Aorta (tissue), 5 donors: ENCODE measurements at regions not wholly inside any gene's neighbourhood (a gene's known extent, or its start where the extent isn't known, plus 50 kb on each side); places are given as distances from the start of the nearest gene placed in this dataset.

ENCODE experiments used
- ATAC-seq: fragments of 200-7000 bp; cut with Tn5 transposase; one replicate; pipeline ENCODE4 v1.9.1; 2022; ENCODE audit warnings: moderate library complexity; ENCODE audit not compliant: low FRiP score
- DNase-seq, 2 donors: peaks; one replicate each; pipeline ENCODE4 v3.0.0-alpha.2; 2020
- H3K27ac ChIP-seq, 2 donors: one replicate each; pipeline ENCODE4 v1.5.1; 2013; ENCODE audit warnings: low read length in 2 of 2, mild to moderate bottlenecking in 2 of 2, moderate library complexity in 2 of 2, control low read depth in 1 of 2, inconsistent platforms in 1 of 2, low read depth in 1 of 2
- H3K27me3 ChIP-seq, 2 donors: one replicate each; pipeline ENCODE4 v1.6.1; 2013; ENCODE audit warnings: control low read depth in 1 of 2, low read length in 1 of 2, mild to moderate bottlenecking in 1 of 2, moderate library complexity in 1 of 2; ENCODE audit not compliant: insufficient read depth in 2 of 2, control insufficient read depth in 1 of 2
- H3K36me3 ChIP-seq, 2 donors: one replicate each; pipeline ENCODE4 v1.6.1; 2013; ENCODE audit warnings: control low read depth in 1 of 2, low read length in 1 of 2, mild to moderate bottlenecking in 1 of 2; ENCODE audit not compliant: insufficient read depth in 2 of 2, control insufficient read depth in 1 of 2
- H3K4me1 ChIP-seq, 2 donors: one replicate each; pipeline ENCODE4 v1.6.1; 2013; ENCODE audit warnings: low read length in 2 of 2, control low read depth in 1 of 2, mild to moderate bottlenecking in 1 of 2, moderate library complexity in 1 of 2; ENCODE audit not compliant: insufficient read depth in 2 of 2, control insufficient read depth in 1 of 2
- H3K4me3 ChIP-seq, 2 donors: one replicate each; pipeline ENCODE4 v1.5.1; 2013; ENCODE audit warnings: low read length in 2 of 2, control low read depth in 1 of 2, mild to moderate bottlenecking in 1 of 2
- H3K9me3 ChIP-seq: one replicate; pipeline ENCODE4 v1.6.1; 2013; ENCODE audit warnings: mild to moderate bottlenecking, low read length; ENCODE audit not compliant: control insufficient read depth
- WGBS, 2 donors: extraction: QIAGEN DNeasy Blood & Tissue Kit; methylation state at CpG; one replicate each; pipeline ENCODE4 v1.1.7; 2013; 5-methylcytosine and 5-hydroxymethylcytosine counted together
- intact Hi-C, 2 donors: fragments of 100-400 bp; cut with DNase I; formaldehyde crosslinking; loops; one replicate each; pipeline versions ENCODE4 v1.14.2 to v1.15.0; 2022
- donor health status: healthy with polysubstance abuse.
- donor health status: Bipolar disorder and iron deficiency.
- donor health status: DM: no; HTN: no; CAD: no.
- donor health status: DM: no; HTN: no; CAD: no.
- donor health status: DM: yes; HTN: yes; CAD: no.

DNA sequence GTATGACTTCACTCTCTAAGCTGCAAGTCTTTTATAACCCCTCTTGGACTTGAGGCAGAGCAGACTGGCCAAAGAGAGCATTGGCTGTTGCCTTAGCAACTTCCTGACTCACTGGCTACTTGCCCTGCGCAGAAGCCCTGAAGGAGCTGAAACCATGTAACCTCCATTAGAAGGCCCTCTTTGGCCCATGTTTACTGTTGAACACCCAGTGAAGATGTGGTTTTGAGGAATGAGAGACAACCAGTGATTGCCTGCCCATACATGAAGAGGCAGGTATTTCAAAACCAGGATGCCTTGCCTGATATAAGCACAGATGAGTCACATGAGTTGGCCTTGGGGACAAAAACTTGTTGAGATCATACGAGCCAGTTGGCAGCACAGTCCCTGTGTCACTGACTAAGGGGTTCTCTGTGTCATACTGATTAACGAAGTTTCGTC is 182.5 kb downstream of the EDN1 start:
- 6 to 20% methylated on average over 4 of the region's 4 CpGs for WGBS, 2 donors
- DNase-seq = peak; percentile 81 to 87
- intact Hi-C loops = loop anchor here (5.0 to 10.0 kb wide), 3 partner anchors 45 to 178 kb away; partner anchors contain the start of gene EDN1 (in 1 of the 2)
- no peaks in the 10 kb centered on the region for H3K36me3 ChIP-seq
- H3K27ac ChIP-seq = peak overlapping the region; percentile 4 to 99
- H3K4me3 ChIP-seq = no peak overlapping the region
- peak; percentile 92 for ATAC-seq
- no peaks in the 10 kb centered on the region for H3K27me3 ChIP-seq
- peaks cover 9 to 11% of the 10 kb centered on the region in 2 donors for H3K4me1 ChIP-seq
- no peaks in the 10 kb centered on the region for H3K9me3 ChIP-seq

DNA sequence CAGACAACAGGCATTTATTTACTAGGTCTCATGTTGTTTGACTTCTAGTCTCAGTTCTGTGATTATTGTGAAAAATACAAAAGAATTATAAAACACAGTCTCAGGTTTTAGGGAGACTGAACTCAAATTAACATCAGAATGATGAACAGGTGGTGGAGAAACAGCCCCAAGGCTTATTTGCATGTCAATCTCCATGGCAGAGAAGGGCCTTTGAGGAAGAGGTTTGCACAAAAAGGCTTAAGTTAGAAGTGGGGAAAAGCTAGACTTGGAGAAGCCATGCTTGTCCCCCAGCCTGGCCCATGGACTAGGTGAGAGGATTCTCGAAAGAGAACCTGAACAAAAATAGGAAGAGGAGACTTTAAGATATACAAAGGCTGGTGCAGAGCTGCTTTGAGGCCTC is 183.3 kb downstream of the EDN1 start:
- H3K27me3 ChIP-seq = no peaks in the 10 kb centered on the region
- ATAC-seq = no peak
- H3K27ac ChIP-seq = peak overlapping the region in 1 of 2 donors; percentile 30
- no peaks in the 10 kb centered on the region for H3K9me3 ChIP-seq
- intact Hi-C loops = loop anchor here (5.0 to 10.0 kb wide), 3 partner anchors 46 to 179 kb away; partner anchors contain the start of gene EDN1 (in 1 of the 2)
- no peak for DNase-seq
- peaks cover 5 to 6% of the 10 kb centered on the region in 2 donors for H3K4me1 ChIP-seq
- H3K4me3 ChIP-seq = no peak overlapping the region
- 83 to 93% methylated on average over 1 of the region's 1 CpG for WGBS, 2 donors
- H3K36me3 ChIP-seq = no peaks in the 10 kb centered on the region

DNA sequence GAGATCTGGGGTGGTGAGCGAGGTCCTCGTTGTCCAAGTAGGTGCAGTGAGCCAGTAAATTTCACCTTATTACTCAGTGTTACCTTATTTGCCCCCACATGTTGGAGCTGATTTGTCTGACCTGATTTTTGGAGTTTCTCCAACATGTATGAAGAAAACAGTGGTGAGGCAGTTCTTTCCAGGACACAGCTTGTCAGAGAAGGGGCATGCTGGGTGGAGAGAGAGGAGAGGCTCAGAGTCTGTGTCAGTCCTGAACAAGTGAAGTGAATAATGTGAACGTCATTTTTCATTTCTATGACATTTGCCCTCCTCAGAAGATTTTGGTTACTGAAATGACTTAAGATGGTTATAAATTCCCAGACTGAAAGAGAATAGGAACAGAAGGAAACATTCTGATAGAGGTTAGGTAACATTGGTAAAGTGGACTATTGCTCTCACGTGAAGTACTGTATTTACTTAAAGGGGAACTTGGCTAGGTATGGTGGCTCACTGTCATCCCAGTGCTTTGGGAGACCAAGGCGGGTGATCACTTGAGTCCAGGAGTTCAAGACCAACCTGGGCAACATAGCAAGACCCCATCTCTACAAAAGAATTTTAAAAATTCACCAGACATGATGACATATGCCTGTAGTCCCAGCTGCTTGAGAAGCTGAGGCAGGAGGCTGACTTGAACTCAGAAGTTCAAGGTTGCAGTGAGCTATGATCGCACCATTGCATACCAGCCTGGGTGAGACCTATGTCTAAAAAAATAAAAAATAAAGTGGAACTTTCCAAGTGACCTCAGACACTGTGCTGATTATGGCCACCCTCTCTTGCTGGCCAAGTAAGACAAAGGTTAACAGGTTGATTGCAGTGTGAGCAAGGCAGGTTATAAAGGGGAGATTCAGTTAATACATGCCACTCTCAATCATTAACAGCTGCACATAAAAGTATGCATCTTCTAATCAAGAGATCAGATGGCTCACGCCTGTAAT is 184.3 kb downstream of the EDN1 start:
- peaks cover 5 to 6% of the 10 kb centered on the region in 2 donors for H3K4me1 ChIP-seq
- no peaks in the 10 kb centered on the region for H3K9me3 ChIP-seq
- ATAC-seq = no peak
- no peak overlapping the region for H3K4me3 ChIP-seq
- DNase-seq = no peak
- 42 to 46% methylated on average over 7 of the region's 7 CpGs for WGBS, 2 donors
- H3K27me3 ChIP-seq = no peaks in the 10 kb centered on the region
- H3K36me3 ChIP-seq = no peaks in the 10 kb centered on the region
- intact Hi-C loops = loop anchor here (5.0 to 10.0 kb wide), 3 partner anchors 47 to 180 kb away; partner anchors contain the start of gene EDN1 (in 1 of the 2)
- H3K27ac ChIP-seq = peak overlapping the region in 1 of 2 donors; percentile 64

DNA sequence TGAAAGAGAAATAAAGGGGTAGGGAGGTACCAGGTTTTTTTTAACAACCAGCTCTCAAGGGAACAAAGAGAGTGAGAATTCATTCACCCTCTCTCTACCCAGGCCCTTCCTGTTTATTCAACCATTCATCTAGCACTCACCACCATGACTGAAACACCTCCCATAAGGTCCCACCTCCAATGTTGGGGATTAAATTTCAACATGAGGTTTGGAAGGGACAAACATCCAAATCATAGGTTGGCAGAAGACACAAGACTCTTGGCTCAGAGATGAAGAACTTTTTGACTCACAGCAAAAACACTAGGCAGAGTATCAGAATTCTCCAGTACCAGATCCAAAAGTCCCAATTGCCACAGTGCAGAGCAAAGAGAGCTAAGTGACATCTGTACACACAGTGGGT is 186.3 kb downstream of the EDN1 start:
- Histone ChIP-seq H3K4me3 (no peak overlapping the region), H3K9me3 (no peaks in the 10 kb centered on the region), H3K36me3 (no peaks in the 10 kb centered on the region), H3K27me3 (no peaks in the 10 kb centered on the region), H3K27ac (no peak overlapping the region), H3K4me1 (peaks cover 5 to 6% of the 10 kb centered on the region in 2 donors)
- ATAC-seq (no peak), DNase-seq (no peak)
- intact Hi-C loops = loop anchor here in 1 of 2 donors (10.0 kb wide), 1 partner anchor 182 kb away; the partner anchor contains the start of gene EDN1

DNA sequence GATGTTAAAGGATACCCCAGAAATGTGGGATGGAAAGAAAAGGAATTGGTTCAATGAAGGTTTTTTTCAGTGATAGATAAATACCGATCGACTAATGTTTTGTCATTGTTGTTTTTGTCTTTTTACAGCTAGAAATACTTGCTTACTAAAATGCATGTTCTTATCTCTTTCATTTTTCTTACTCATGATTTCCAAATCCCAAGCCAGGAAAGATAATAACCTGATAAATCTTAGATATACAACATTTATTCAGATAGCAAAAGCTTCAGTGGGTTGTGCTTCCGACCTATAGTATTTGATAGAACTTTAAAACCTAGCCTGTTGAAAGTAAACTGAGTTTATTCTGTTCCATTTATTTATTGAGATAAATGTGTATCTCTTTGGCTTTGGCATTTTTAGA is 187.5 kb downstream of the EDN1 start:
- intact Hi-C loops = loop anchor here in 1 of 2 donors (10.0 kb wide), 1 partner anchor 183 kb away; the partner anchor contains the start of gene EDN1
- peaks cover 5 to 6% of the 10 kb centered on the region in 2 donors for H3K4me1 ChIP-seq
- H3K27ac ChIP-seq = no peak overlapping the region
- no peak overlapping the region for H3K4me3 ChIP-seq
- ATAC-seq (no peak), DNase-seq (no peak)
- no peaks in the 10 kb centered on the region for H3K9me3 ChIP-seq
- WGBS, 2 donors = 44 to 48% methylated on average over 3 of the region's 3 CpGs
- H3K27me3 ChIP-seq = no peaks in the 10 kb centered on the region
- H3K36me3 ChIP-seq = no peaks in the 10 kb centered on the region

DNA sequence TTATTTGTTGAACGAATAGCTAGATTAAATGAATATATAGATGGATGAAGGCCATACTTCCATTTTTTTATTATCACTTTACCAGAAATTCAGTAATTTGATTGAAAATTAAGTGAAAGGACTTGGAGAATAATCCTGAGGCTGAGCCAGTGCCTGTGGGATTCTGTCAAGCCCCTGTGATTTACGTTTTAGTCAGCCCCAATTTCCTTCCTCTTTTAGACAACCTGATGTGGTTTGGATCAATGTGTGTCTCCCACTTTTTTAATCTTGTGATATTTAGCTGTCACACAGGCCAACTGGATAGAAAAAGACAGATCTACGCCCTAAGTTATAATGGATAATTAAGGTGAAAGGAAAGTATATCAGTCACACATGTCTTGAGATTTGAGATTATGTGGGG is 188.8 kb downstream of the EDN1 start:
- Histone ChIP-seq H3K27ac (no peak overlapping the region), H3K36me3 (no peaks in the 10 kb centered on the region), H3K27me3 (no peaks in the 10 kb centered on the region), H3K9me3 (no peaks in the 10 kb centered on the region), H3K4me3 (no peak overlapping the region), H3K4me1 (peaks cover 0 to 6% of the 10 kb centered on the region in 2 donors)
- ATAC-seq (no peak), DNase-seq (no peak)
- intact Hi-C loops = loop anchor here in 1 of 2 donors (10.0 kb wide), 1 partner anchor 184 kb away; the partner anchor contains the start of gene EDN1
- 91 to 92% methylated on average over 3 of the region's 3 CpGs for WGBS, 2 donors

DNA sequence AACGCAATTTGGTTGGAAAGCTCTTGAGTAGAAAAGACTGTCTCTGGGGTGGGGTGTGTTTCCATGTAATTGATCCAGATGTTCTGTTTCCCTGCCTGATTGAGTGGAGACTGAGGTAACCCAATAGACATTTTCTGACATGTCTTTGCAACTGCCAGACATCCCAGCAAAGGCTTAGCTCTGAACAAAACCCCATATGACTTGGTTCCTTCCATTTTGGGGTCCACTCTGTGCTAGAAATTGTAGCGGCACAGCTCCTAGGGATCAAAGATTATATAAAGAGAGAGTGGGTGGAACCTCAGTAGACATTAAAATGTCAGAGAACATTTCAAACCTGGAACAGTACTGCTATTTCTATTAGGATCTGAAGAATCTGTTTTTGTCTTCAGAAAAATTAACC is 189.3 kb downstream of the EDN1 start:
- no peaks in the 10 kb centered on the region for H3K9me3 ChIP-seq
- intact Hi-C loops = loop anchor here in 1 of 2 donors (10.0 kb wide), 1 partner anchor 185 kb away; the partner anchor contains the start of gene EDN1
- no peak overlapping the region for H3K4me3 ChIP-seq
- H3K4me1 ChIP-seq = peaks cover 0 to 6% of the 10 kb centered on the region in 2 donors
- no peaks in the 10 kb centered on the region for H3K36me3 ChIP-seq
- 98 to 99% methylated on average over 2 of the region's 2 CpGs for WGBS, 2 donors
- DNase-seq (no peak), ATAC-seq (no peak)
- H3K27me3 ChIP-seq = no peaks in the 10 kb centered on the region
- no peak overlapping the region for H3K27ac ChIP-seq

DNA sequence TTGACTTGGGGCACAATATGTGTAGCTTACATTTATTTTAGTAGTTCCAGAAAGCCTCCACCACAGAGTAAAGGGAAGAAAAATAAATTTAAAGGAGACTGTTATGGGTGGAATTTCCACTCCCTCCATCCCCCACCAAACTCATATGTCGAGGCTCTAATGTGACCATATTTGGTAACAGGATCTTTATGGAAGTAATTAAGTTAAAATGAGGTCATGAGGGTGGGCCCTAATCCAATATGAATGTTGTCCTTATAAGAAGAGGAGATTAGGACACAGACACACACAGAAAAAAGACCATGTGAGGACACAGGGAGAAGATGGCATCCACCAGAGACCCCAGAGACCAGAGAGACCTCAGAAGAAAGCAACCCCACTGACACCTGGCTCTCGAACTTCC is 189.7 kb downstream of the EDN1 start:
- Histone ChIP-seq H3K27ac (no peak overlapping the region), H3K4me1 (peaks cover 0 to 5% of the 10 kb centered on the region in 2 donors), H3K27me3 (no peaks in the 10 kb centered on the region), H3K9me3 (no peaks in the 10 kb centered on the region), H3K36me3 (no peaks in the 10 kb centered on the region), H3K4me3 (no peak overlapping the region)
- 65 to 66% methylated on average over 2 of the region's 2 CpGs for WGBS, 2 donors
- ATAC-seq = no peak
- intact Hi-C loops = loop anchor here in 1 of 2 donors (10.0 kb wide), 1 partner anchor 185 kb away; the partner anchor contains the start of gene EDN1
- DNase-seq = no peak
